ENCODE measurements at regions not wholly inside any gene's neighbourhood (a gene's known extent, or its start where the extent isn't known, plus 50 kb on each side); places are given as distances from the start of the nearest gene placed in this dataset.
"Not testable (repeated sequence)": the region's sequence is repeated elsewhere in the genome, so short reads cannot be mapped to it uniquely, and the experiment has no call there.

- DNase-seq, result no peak
These were observed 516.1 kb downstream of the LRRC70 start for GRCh38 chr5:63094730-63095129.

GRCh38 chr5:63089147-63089546, 510.5 kb downstream of the LRRC70 start:
- DNase-seq, result no peak

GRCh38 chr5:63085561-63085960, 506.9 kb downstream of the LRRC70 start:
- no peak for DNase-seq

GRCh38 chr5:63083689-63084088, 505.1 kb downstream of the LRRC70 start:
- DNase-seq, result not testable (repeated sequence)

- no peak for DNase-seq
These were observed 502.8 kb downstream of the LRRC70 start for GRCh38 chr5:63081402-63081801.

GRCh38 chr5:63070001-63070400, 491.4 kb downstream of the LRRC70 start:
- no peak for DNase-seq

GRCh38 chr5:63055421-63055820, 476.8 kb downstream of the LRRC70 start:
- DNase-seq, result no peak

GRCh38 chr5:63053019-63053638, 474.5 kb downstream of the LRRC70 start:
- no peak for DNase-seq

- DNase-seq, result no peak
These were observed 472.3 kb downstream of the LRRC70 start for GRCh38 chr5:63050916-63051315.

- DNase-seq, result no peak
These were observed 471.3 kb downstream of the LRRC70 start for GRCh38 chr5:63049935-63050334.

- no peak for DNase-seq
These were observed 465.2 kb downstream of the LRRC70 start for GRCh38 chr5:63043792-63044191.

GRCh38 chr5:63032343-63032742, 453.7 kb downstream of the LRRC70 start:
- no peak for DNase-seq

GRCh38 chr5:63029891-63030290, 451.3 kb downstream of the LRRC70 start:
- no peak for DNase-seq

GRCh38 chr5:63025679-63026078, 447.1 kb downstream of the LRRC70 start:
- DNase-seq, result no peak

GRCh38 chr5:63022403-63022802, 443.8 kb downstream of the LRRC70 start:
- no peak for DNase-seq

- no peak for DNase-seq
These were observed 432.5 kb downstream of the LRRC70 start for GRCh38 chr5:63011158-63011557.

GRCh38 chr5:63008195-63008594, 429.6 kb downstream of the LRRC70 start:
- no peak for DNase-seq

- DNase-seq, result not testable (repeated sequence)
These were observed 416.2 kb downstream of the LRRC70 start for GRCh38 chr5:62994842-62995241.

- DNase-seq, result no peak
These were observed 407.1 kb downstream of the LRRC70 start for GRCh38 chr5:62985749-62986148.

- DNase-seq, result no peak
These were observed 403.7 kb downstream of the LRRC70 start for GRCh38 chr5:62982348-62982747.

- no peak for DNase-seq
These were observed 402.3 kb downstream of the LRRC70 start for GRCh38 chr5:62980884-62981283.

GRCh38 chr5:62979472-62979871, 400.9 kb downstream of the LRRC70 start:
- DNase-seq, result no peak

- no peak for DNase-seq
These were observed 399.0 kb downstream of the LRRC70 start for GRCh38 chr5:62977661-62978060.

GRCh38 chr5:62974623-62975022, 396.0 kb downstream of the LRRC70 start:
- no peak for DNase-seq

- no peak for DNase-seq
These were observed 390.9 kb downstream of the LRRC70 start for GRCh38 chr5:62969409-62970120.

All from CD4-positive, alpha-beta T cell treated with Interleukin-15 for 1 hour (primary cell).